Kidney (tissue), 13 donors: ENCODE measurements at regions not wholly inside any gene's neighbourhood (a gene's known extent, or its start where the extent isn't known, plus 50 kb on each side); places are given as distances from the start of the nearest gene placed in this dataset.

ENCODE experiments used
- DNase-seq, 5 donors: peaks; one replicate each; pipeline ENCODE4 v3.0.0-alpha.2; 2013 to 2020
- FAIRE-seq: peaks from 2 replicates; lab custom pipeline; 2012; peaks lifted over from hg19 to GRCh38; lab: Jason Lieb, UNC
- H3K27ac ChIP-seq, 2 donors: one replicate each; pipeline ENCODE4 v1.7.0; 2013; ENCODE audit warnings: low read depth in 2 of 2, low read length in 2 of 2, inconsistent platforms in 1 of 2
- H3K27me3 ChIP-seq: one replicate; pipeline ENCODE4 v1.7.1; 2013; ENCODE audit warnings: low read length, inconsistent platforms; ENCODE audit not compliant: control insufficient read depth, insufficient read depth
- H3K36me3 ChIP-seq, 3 donors: one replicate each; pipeline versions ENCODE4 v1.7.0 to v1.7.1; 2013; ENCODE audit warnings: low read length in 3 of 3, control low read depth in 1 of 3, inconsistent platforms in 1 of 3; ENCODE audit not compliant: insufficient read depth in 3 of 3, control insufficient read depth in 2 of 3
- H3K4me1 ChIP-seq, 3 donors: one replicate each; pipeline versions ENCODE4 v1.7.0 to v1.7.1; 2013; ENCODE audit warnings: low read length in 3 of 3, inconsistent platforms in 1 of 3, low read depth in 1 of 3; ENCODE audit not compliant: control insufficient read depth in 2 of 3, insufficient read depth in 2 of 3
- H3K4me3 ChIP-seq, 3 donors: one replicate each; pipeline versions ENCODE4 v1.7.0 to v1.8.1; 2013; ENCODE audit warnings: low read length in 3 of 3, control low read depth in 1 of 3, inconsistent platforms in 1 of 3
- H3K9ac ChIP-seq, 3 donors: one replicate each; pipeline versions ENCODE4 v1.7.0 to v1.7.1; 2013; ENCODE audit warnings: low read length in 3 of 3, control low read depth in 1 of 3, inconsistent platforms in 1 of 3
- H3K9me3 ChIP-seq, 3 donors: one replicate each; pipeline versions ENCODE4 v1.7.0 to v1.7.1; 2013; ENCODE audit warnings: low read length in 3 of 3, control low read depth in 1 of 3, inconsistent platforms in 1 of 3; ENCODE audit not compliant: control insufficient read depth in 2 of 3, insufficient read depth in 1 of 3
- intact Hi-C: fragments of 100-400 bp; cut with DNase I; formaldehyde crosslinking; loops from one replicate; pipeline ENCODE4 v1.11.1; 2022
- TF ChIP-seq, protein P1 (sequence below): IDR thresholded peaks from 3 replicates; pipeline ENCODE4 v1.5.1; 2012; ENCODE audit warnings: mild to moderate bottlenecking, moderate library complexity, borderline replicate concordance; ENCODE audit not compliant: insufficient read depth; ENCODE audit errors: extremely low read depth
- donor health status: control.
- donor health status: control.
- donor health status: control.
- donor health status: control.
- donor health status: control.
- donor health status: DM: yes; HTN: yes; CAD: no.
- donor health status: Normal renal cell carcinoma (clear cell type).

DNA sequence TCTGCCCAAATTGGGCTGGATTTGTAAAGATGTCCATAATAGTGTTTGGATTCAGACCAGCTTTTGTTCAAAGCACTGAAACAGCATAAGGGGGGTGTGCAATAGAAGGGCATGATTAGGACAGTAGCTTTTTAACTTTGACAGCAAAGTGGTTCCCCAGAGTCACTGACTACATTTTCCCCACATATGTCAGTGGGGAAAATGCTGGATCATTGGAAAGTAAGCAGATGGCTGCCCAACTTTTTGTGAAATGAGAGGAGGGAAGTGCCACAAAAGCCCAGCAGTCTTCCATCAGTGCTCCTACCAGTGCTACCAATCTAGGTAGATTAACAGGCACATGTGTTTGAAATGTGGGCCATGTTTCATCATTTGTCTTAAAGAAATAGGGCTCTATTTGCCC, 162.8 kb downstream of the FZD1 start:
- TF ChIP-seq, protein P1, sequence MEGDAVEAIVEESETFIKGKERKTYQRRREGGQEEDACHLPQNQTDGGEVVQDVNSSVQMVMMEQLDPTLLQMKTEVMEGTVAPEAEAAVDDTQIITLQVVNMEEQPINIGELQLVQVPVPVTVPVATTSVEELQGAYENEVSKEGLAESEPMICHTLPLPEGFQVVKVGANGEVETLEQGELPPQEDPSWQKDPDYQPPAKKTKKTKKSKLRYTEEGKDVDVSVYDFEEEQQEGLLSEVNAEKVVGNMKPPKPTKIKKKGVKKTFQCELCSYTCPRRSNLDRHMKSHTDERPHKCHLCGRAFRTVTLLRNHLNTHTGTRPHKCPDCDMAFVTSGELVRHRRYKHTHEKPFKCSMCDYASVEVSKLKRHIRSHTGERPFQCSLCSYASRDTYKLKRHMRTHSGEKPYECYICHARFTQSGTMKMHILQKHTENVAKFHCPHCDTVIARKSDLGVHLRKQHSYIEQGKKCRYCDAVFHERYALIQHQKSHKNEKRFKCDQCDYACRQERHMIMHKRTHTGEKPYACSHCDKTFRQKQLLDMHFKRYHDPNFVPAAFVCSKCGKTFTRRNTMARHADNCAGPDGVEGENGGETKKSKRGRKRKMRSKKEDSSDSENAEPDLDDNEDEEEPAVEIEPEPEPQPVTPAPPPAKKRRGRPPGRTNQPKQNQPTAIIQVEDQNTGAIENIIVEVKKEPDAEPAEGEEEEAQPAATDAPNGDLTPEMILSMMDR = no peak
- FAIRE-seq (no peak), DNase-seq (no peak)
- no peak overlapping the region for H3K27ac ChIP-seq
- intact Hi-C loops = no loop called here
- H3K4me1 ChIP-seq = no peaks in the 10 kb centered on the region
- no peaks in the 10 kb centered on the region for H3K27me3 ChIP-seq
- H3K4me3 ChIP-seq = no peak overlapping the region
- no peaks in the 10 kb centered on the region for H3K9me3 ChIP-seq
- no peak overlapping the region for H3K9ac ChIP-seq
- H3K36me3 ChIP-seq = no peaks in the 10 kb centered on the region

DNA sequence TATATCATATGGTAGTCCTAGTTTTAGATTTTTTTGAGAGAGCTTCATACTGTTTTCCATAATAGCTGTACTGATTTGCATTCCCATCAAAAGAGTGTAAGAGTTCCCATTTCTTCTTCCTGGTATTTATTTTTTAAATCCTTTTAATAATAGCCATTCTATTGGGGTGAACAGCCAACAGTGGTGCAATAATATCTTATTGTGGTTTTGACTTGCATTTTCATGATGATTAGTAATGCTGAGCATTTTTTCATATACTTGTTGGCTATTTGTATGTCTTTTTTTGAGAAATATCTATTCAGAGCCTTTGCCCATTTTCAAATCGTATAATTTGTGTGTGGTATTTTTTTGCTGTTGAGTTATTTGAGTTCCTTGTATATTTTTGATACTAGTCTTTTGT, 167.4 kb downstream of the FZD1 start:
- Histone ChIP-seq H3K4me3 (no peak overlapping the region), H3K4me1 (no peaks in the 10 kb centered on the region), H3K9ac (no peak overlapping the region), H3K27me3 (no peaks in the 10 kb centered on the region), H3K36me3 (no peaks in the 10 kb centered on the region), H3K9me3 (no peaks in the 10 kb centered on the region), H3K27ac (no peak overlapping the region)
- intact Hi-C loops = no loop called here
- no peak for DNase-seq
- TF ChIP-seq, protein P1 = no peak
- no peak for FAIRE-seq

- DNase-seq = no peak
- no peaks in the 10 kb centered on the region for H3K4me1 ChIP-seq
- intact Hi-C loops = no loop called here
These were observed 170.6 kb downstream of the FZD1 start for GRCh38 chr7:91434836-91435235.

More at GRCh38 chr7:91434836-91435235, 170.6 kb downstream of the FZD1 start:
- no peak overlapping the region for H3K9ac ChIP-seq
- no peaks in the 10 kb centered on the region for H3K9me3 ChIP-seq
- no peaks in the 10 kb centered on the region for H3K27me3 ChIP-seq
- no peak for FAIRE-seq
- TF ChIP-seq, protein P1 = no peak
- no peak overlapping the region for H3K27ac ChIP-seq
- H3K4me3 ChIP-seq = no peak overlapping the region
- no peaks in the 10 kb centered on the region for H3K36me3 ChIP-seq
